Hepatocyte (in vitro differentiated cells): ENCODE measurements at regions not wholly inside any gene's neighbourhood (a gene's known extent, or its start where the extent isn't known, plus 50 kb on each side); places are given as distances from the start of the nearest gene placed in this dataset.
"Not testable (repeated sequence)": the region's sequence is repeated elsewhere in the genome, so short reads cannot be mapped to it uniquely, and the experiment has no call there.

Experiments
- DNase-seq: peaks from one replicate; pipeline ENCODE4 v3.0.0-alpha.2; 2016; ENCODE audit warnings: low spot score
- H2AFZ ChIP-seq: fragments of 200-600 bp; sonication (generic); 2 replicates; pipeline ENCODE4 v1.6.0; 2016; ENCODE audit warnings: antibody characterized with exemption, mild to moderate bottlenecking
- H3K27ac ChIP-seq: fragments of 200-600 bp; sonication (generic); 2 replicates; pipeline ENCODE4 v1.5.1; 2016; ENCODE audit warnings: mild to moderate bottlenecking
- H3K27me3 ChIP-seq: fragments of 200-600 bp; sonication (generic); 2 replicates; pipeline ENCODE4 v1.6.1; 2016
- H3K36me3 ChIP-seq: fragments of 200-600 bp; sonication (generic); replicated peaks from 2 replicates; pipeline ENCODE4 v1.5.1; 2016; ENCODE audit warnings: low read depth; ENCODE audit not compliant: insufficient read depth
- H3K4me1 ChIP-seq: fragments of 200-600 bp; sonication (generic); 2 replicates; pipeline ENCODE4 v1.5.1; 2016; ENCODE audit warnings: mild to moderate bottlenecking, moderate library complexity; ENCODE audit not compliant: insufficient read depth
- H3K4me2 ChIP-seq: fragments of 200-600 bp; sonication (generic); 2 replicates; pipeline ENCODE4 v1.6.0; 2016
- H3K4me3 ChIP-seq: fragments of 200-600 bp; sonication (generic); 2 replicates; pipeline ENCODE4 v1.5.1; 2016; ENCODE audit warnings: mild to moderate bottlenecking
- H3K79me2 ChIP-seq: fragments of 200-600 bp; sonication (generic); 2 replicates; pipeline ENCODE4 v1.6.0; 2017; ENCODE audit warnings: mild to moderate bottlenecking
- H3K9me2 ChIP-seq: fragments of 200-600 bp; sonication (generic); replicated peaks from 2 replicates; pipeline ENCODE4 v1.6.0; 2017; ENCODE audit warnings: mild to moderate bottlenecking; ENCODE audit not compliant: insufficient read depth
- H3K9me3 ChIP-seq: fragments of 200-600 bp; sonication (generic); 2 replicates; pipeline ENCODE4 v1.5.1; 2016; ENCODE audit warnings: low read depth, mild to moderate bottlenecking
- H4K20me1 ChIP-seq: fragments of 200-600 bp; sonication (generic); 2 replicates; pipeline ENCODE4 v1.6.0; 2016; ENCODE audit warnings: mild to moderate bottlenecking; ENCODE audit not compliant: insufficient read depth, poor library complexity, severe bottlenecking
- EZH2 ChIP-seq: fragments of 200-600 bp; sonication (generic); IDR thresholded peaks from 2 replicates; pipeline ENCODE4 v1.6.1; 2016; ENCODE audit warnings: antibody characterized with exemption, mild to moderate bottlenecking, borderline replicate concordance
- EZH2phosphoT487 ChIP-seq: fragments of 200-600 bp; sonication (generic); IDR thresholded peaks from one replicate; pipeline ENCODE4 v1.6.1; 2018; ENCODE audit warnings: antibody characterized with exemption, mild to moderate bottlenecking, low read depth, moderate library complexity; ENCODE audit not compliant: unreplicated experiment, severe bottlenecking
- WGBS: methylation state at CpG from one replicate; pipeline ENCODE4 v1.1.6; 2016; ENCODE audit warnings: low lambda C conversion rate; ENCODE audit errors: missing lambda C conversion rate; 5-methylcytosine and 5-hydroxymethylcytosine counted together
- TF ChIP-seq, protein P1 (sequence below): fragments of 200-600 bp; sonication (generic); IDR thresholded peaks from 2 replicates; pipeline ENCODE4 v1.5.1; 2016; ENCODE audit warnings: antibody characterized with exemption, mild to moderate bottlenecking; ENCODE audit not compliant: poor library complexity

DNA sequence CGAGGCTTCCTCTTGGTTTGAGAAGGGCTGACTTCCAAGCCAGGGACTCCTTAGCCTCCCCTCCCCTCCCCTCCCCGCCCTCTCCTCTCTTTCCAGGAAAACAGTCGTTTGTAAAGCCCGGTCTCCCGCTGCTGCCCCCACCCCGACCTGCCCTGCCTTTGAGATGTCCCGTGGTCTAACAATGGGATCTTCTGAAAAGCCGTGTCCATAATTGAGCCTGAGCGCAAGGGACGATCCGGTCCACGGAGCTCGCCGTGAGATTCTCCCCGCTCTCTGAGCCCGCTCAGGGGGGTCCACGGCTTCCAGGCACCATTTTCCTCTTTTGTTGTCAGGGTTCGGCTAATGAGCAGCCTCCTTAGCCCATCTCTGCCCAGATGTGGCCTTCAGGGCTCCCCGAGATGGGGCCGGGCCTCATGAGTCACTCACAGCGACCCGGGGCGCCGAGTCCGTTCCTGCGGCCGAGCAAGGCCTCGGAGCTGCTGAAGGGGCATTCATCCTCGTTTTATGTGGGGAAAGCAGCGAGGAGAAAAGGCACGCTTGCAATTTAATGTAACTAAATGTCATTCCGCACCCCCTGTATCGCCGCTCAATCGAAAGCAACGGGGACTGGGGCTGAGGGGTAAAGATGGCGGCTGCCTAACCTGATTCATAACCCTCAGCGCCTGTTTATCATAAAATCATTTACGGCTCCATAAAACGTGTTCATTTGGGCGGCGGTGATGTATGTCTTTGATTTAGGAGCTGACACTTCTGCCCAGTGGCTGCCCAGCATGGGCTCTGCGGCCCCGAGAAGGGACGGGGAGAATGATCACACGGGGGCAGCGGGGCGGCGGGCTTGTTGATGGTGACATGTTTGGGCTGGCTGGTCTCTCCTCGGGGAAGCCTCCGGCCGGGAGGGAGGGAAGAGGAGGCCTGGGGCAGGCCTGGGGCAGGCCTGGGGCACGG, 232.6 kb upstream of the C1orf174 start:
- Histone ChIP-seq H3K9me2 (no peaks in the 10 kb centered on the region), H4K20me1 (no peaks in the 10 kb centered on the region), H3K4me1 (no peaks in the 10 kb centered on the region), H3K27ac (no peak overlapping the region), H3K36me3 (no peaks in the 10 kb centered on the region), H2AFZ (no peak overlapping the region), H3K27me3 (no peaks in the 10 kb centered on the region), H3K9me3 (no peaks in the 10 kb centered on the region), H3K4me2 (no peak overlapping the region), H3K4me3 (no peak overlapping the region), H3K79me2 (no peaks in the 10 kb centered on the region)
- DNase-seq, result no peak
- TF ChIP-seq, protein P1, sequence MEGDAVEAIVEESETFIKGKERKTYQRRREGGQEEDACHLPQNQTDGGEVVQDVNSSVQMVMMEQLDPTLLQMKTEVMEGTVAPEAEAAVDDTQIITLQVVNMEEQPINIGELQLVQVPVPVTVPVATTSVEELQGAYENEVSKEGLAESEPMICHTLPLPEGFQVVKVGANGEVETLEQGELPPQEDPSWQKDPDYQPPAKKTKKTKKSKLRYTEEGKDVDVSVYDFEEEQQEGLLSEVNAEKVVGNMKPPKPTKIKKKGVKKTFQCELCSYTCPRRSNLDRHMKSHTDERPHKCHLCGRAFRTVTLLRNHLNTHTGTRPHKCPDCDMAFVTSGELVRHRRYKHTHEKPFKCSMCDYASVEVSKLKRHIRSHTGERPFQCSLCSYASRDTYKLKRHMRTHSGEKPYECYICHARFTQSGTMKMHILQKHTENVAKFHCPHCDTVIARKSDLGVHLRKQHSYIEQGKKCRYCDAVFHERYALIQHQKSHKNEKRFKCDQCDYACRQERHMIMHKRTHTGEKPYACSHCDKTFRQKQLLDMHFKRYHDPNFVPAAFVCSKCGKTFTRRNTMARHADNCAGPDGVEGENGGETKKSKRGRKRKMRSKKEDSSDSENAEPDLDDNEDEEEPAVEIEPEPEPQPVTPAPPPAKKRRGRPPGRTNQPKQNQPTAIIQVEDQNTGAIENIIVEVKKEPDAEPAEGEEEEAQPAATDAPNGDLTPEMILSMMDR, result no peak
- TF ChIP-seq EZH2 (no peak), EZH2phosphoT487 (no peak)
- 86% methylated on average over 49 of the region's 53 CpGs for WGBS

DNA sequence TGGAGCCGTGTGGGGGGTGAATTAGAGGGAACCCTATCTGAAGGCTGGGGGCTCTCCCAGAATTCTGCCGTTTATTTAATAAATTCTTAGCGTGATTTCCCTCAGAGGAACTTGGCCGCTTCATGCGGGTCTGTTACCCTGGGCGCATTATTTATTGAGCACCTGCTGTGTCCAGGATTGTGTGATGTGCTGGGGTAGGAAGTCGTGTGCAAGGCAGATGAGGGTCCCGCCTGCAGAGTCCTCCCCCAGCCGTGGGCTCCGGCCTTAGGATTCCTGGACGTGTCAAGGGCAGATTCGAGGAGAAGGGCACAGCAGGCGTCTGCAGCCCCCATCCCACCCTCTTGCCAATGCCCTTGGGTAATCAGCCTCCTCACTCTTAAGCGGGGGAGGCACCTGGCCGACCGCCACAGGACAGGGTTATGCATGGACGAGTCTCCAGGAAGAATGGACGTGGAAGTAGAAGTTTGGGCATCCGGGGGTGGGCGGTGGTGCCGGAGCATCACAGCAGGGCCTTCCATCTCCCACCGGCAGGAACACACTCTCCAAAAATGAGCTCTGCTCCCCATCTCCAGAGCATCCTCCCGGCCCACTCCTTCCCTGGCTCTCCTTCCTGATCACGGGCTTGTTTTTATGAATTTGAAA, 233.3 kb upstream of the C1orf174 start:
- no peak overlapping the region for H3K27ac ChIP-seq
- H3K9me2 ChIP-seq, result no peaks in the 10 kb centered on the region
- no peaks in the 10 kb centered on the region for H4K20me1 ChIP-seq
- 83% methylated on average over 21 of the region's 24 CpGs for WGBS
- TF ChIP-seq, protein P1, result no peak
- TF ChIP-seq EZH2phosphoT487 (no peak), EZH2 (no peak)
- H2AFZ ChIP-seq, result no peak overlapping the region
- no peak overlapping the region for H3K4me2 ChIP-seq
- DNase-seq, result no peak
- no peaks in the 10 kb centered on the region for H3K36me3 ChIP-seq
- no peaks in the 10 kb centered on the region for H3K9me3 ChIP-seq
- H3K4me3 ChIP-seq, result no peak overlapping the region
- no peaks in the 10 kb centered on the region for H3K4me1 ChIP-seq
- H3K27me3 ChIP-seq, result no peaks in the 10 kb centered on the region
- H3K79me2 ChIP-seq, result no peaks in the 10 kb centered on the region

DNA sequence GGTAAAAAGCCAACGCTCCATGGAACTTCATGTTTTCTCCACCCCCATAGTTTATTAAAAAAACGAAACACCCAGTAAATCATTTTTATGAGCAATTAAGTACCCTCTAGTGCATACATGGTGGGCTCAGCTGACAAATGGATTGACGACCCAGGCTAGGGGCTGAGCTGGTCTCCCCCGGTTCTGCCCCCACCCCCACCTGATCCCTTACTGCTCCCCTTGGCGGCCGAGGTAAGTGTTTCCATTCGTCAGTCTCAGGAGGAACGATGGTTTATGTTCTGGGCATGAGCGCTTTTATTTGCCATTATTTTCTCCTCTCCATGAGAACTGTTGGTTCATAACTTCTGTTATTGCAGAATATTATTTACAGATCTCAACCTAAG, 233.9 kb upstream of the C1orf174 start:
- no peak for TF ChIP-seq EZH2
- TF ChIP-seq, protein P1, result no peak
- no peak for TF ChIP-seq EZH2phosphoT487
- WGBS, result 63% methylated on average over 9 of the region's 9 CpGs
- no peaks in the 10 kb centered on the region for H3K27me3 ChIP-seq
- H2AFZ ChIP-seq, result no peak overlapping the region
- no peaks in the 10 kb centered on the region for H3K4me1 ChIP-seq
- H3K79me2 ChIP-seq, result no peaks in the 10 kb centered on the region
- H3K9me2 ChIP-seq, result no peaks in the 10 kb centered on the region
- H3K9me3 ChIP-seq, result no peaks in the 10 kb centered on the region
- no peak overlapping the region for H3K4me2 ChIP-seq
- no peaks in the 10 kb centered on the region for H4K20me1 ChIP-seq
- no peak for DNase-seq
- no peak overlapping the region for H3K4me3 ChIP-seq
- no peak overlapping the region for H3K27ac ChIP-seq
- H3K36me3 ChIP-seq, result no peaks in the 10 kb centered on the region

DNA sequence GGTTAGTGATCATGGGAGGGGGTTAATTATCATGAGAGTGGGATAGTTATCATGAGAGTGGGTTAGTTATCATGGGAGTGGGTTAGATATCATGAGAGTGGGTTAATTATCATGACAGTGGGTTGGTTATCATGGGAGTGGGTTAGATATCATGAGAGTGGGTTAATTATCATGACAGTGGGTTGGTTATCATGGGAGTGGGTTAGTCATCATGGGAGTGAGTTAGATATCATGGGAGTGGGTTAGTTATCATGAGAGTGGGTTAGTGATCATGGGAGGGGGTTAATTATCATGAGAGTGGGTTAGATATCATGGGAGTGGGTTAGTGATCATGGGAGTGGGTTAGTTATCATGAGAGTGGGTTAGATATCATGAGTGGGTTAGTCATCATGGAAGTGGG, 235.8 kb upstream of the C1orf174 start:
- not testable (repeated sequence) for H3K4me2 ChIP-seq, H3K27ac ChIP-seq, H3K79me2 ChIP-seq, H3K9me2 ChIP-seq, H3K4me3 ChIP-seq, H2AFZ ChIP-seq, DNase-seq, H4K20me1 ChIP-seq, H3K9me3 ChIP-seq, H3K27me3 ChIP-seq, H3K4me1 ChIP-seq, H3K36me3 ChIP-seq
